MG63 (cell line): ENCODE measurements at regions not wholly inside any gene's neighbourhood (a gene's known extent, or its start where the extent isn't known, plus 50 kb on each side); places are given as distances from the start of the nearest gene placed in this dataset.
"Not testable (repeated sequence)": the region's sequence is repeated elsewhere in the genome, so short reads cannot be mapped to it uniquely, and the experiment has no call there.

Source experiments
- DNase-seq: peaks from one replicate; pipeline ENCODE4 v3.0.0-alpha.2; 2020
- H3K27me3 ChIP-seq: fragments of 250-450 bp; sonication (Bioruptor Pico); 2 replicates; pipeline ENCODE4 v1.5.1; 2020; ENCODE audit warnings: mild to moderate bottlenecking, moderate library complexity
- H3K36me3 ChIP-seq: fragments of 250-450 bp; sonication (Bioruptor Pico); 2 replicates; pipeline ENCODE4 v1.5.1; 2020; ENCODE audit warnings: mild to moderate bottlenecking, moderate library complexity
- H3K4me3 ChIP-seq: fragments of 250-450 bp; sonication (Bioruptor Pico); 2 replicates; pipeline ENCODE4 v1.5.1; 2020; ENCODE audit warnings: mild to moderate bottlenecking, moderate library complexity
- H3K9me3 ChIP-seq: fragments of 250-450 bp; sonication (Bioruptor Pico); 2 replicates; pipeline ENCODE4 v1.5.1; 2020; ENCODE audit warnings: mild to moderate bottlenecking, moderate library complexity

GRCh38 chr9:88596376-88596775 lies 61.4 kb downstream of the NXNL2 start:
- 0 out of 2 replicates have a peak, but pooled peaks cover 2% of the 10 kb centered on the region for H3K9me3 ChIP-seq
- H3K4me3 ChIP-seq: no peak overlapping the region
- no peak for DNase-seq
- no peaks in the 10 kb centered on the region for H3K27me3 ChIP-seq
- H3K36me3 ChIP-seq: no peaks in the 10 kb centered on the region

- Histone ChIP-seq H3K4me3 (no peak overlapping the region), H3K27me3 (no peaks in the 10 kb centered on the region), H3K9me3 (no peaks in the 10 kb centered on the region), H3K36me3 (no peaks in the 10 kb centered on the region)
- no peak for DNase-seq
Measured at GRCh38 chr9:88604836-88605511, 70.0 kb downstream of the NXNL2 start.

GRCh38 chr9:88605512-88606362 lies 70.8 kb downstream of the NXNL2 start:
- DNase-seq: no peak
- Histone ChIP-seq H3K4me3 (no peak overlapping the region), H3K9me3 (no peaks in the 10 kb centered on the region), H3K36me3 (no peaks in the 10 kb centered on the region), H3K27me3 (no peaks in the 10 kb centered on the region)

GRCh38 chr9:88614359-88614758 lies 79.4 kb downstream of the NXNL2 start:
- H3K9me3 ChIP-seq: peaks cover 20% of the 10 kb centered on the region
- no peaks in the 10 kb centered on the region for H3K27me3 ChIP-seq
- no peaks in the 10 kb centered on the region for H3K36me3 ChIP-seq
- no peak for DNase-seq
- no peak overlapping the region for H3K4me3 ChIP-seq

- H3K4me3 ChIP-seq: no peak overlapping the region
- no peaks in the 10 kb centered on the region for H3K27me3 ChIP-seq
- 0 out of 2 replicates have a peak, but pooled peaks cover 3% of the 10 kb centered on the region for H3K9me3 ChIP-seq
- no peaks in the 10 kb centered on the region for H3K36me3 ChIP-seq
- no peak for DNase-seq
Measured at GRCh38 chr9:88623698-88624097, 88.7 kb downstream of the NXNL2 start.

- 0 out of 2 replicates have a peak, but pooled peaks cover 3% of the 10 kb centered on the region for H3K9me3 ChIP-seq
- no peaks in the 10 kb centered on the region for H3K27me3 ChIP-seq
- no peak for DNase-seq
- H3K4me3 ChIP-seq: no peak overlapping the region
- H3K36me3 ChIP-seq: no peaks in the 10 kb centered on the region
Measured at GRCh38 chr9:88628114-88628513, 93.1 kb downstream of the NXNL2 start.

- Histone ChIP-seq H3K4me3 (no peak overlapping the region), H3K36me3 (no peaks in the 10 kb centered on the region), H3K27me3 (no peaks in the 10 kb centered on the region), H3K9me3 (peaks cover 7% of the 10 kb centered on the region)
- peak; percentile 48 for DNase-seq
Measured at GRCh38 chr9:88628811-88629210, 93.8 kb downstream of the NXNL2 start.

GRCh38 chr9:88630574-88630973 lies 95.6 kb downstream of the NXNL2 start:
- not testable (repeated sequence) for DNase-seq, H3K36me3 ChIP-seq, H3K4me3 ChIP-seq, H3K27me3 ChIP-seq, H3K9me3 ChIP-seq

GRCh38 chr9:88635151-88635550 lies 100.2 kb downstream of the NXNL2 start:
- Histone ChIP-seq H3K36me3 (no peaks in the 10 kb centered on the region), H3K4me3 (no peak overlapping the region), H3K27me3 (no peaks in the 10 kb centered on the region), H3K9me3 (peaks cover 22% of the 10 kb centered on the region)
- no peak for DNase-seq

- peak; percentile 60 for DNase-seq
- Histone ChIP-seq H3K36me3 (no peaks in the 10 kb centered on the region), H3K4me3 (no peak overlapping the region), H3K9me3 (peaks cover 20% of the 10 kb centered on the region), H3K27me3 (no peaks in the 10 kb centered on the region)
Measured at GRCh38 chr9:88641456-88642240, 106.7 kb downstream of the NXNL2 start.

- Histone ChIP-seq H3K36me3 (no peaks in the 10 kb centered on the region), H3K4me3 (no peak overlapping the region), H3K9me3 (peaks cover 15% of the 10 kb centered on the region), H3K27me3 (no peaks in the 10 kb centered on the region)
- no peak for DNase-seq
Measured at GRCh38 chr9:88642336-88642735, 107.4 kb downstream of the NXNL2 start.

GRCh38 chr9:88643931-88644330 lies 109.0 kb downstream of the NXNL2 start:
- no peaks in the 10 kb centered on the region for H3K27me3 ChIP-seq
- peaks cover 14% of the 10 kb centered on the region for H3K9me3 ChIP-seq
- DNase-seq: no peak
- no peaks in the 10 kb centered on the region for H3K36me3 ChIP-seq
- no peak overlapping the region for H3K4me3 ChIP-seq

GRCh38 chr9:88645172-88645878 lies 110.3 kb downstream of the NXNL2 start:
- no peaks in the 10 kb centered on the region for H3K36me3 ChIP-seq
- H3K9me3 ChIP-seq: peaks cover 14% of the 10 kb centered on the region
- no peak overlapping the region for H3K4me3 ChIP-seq
- no peak for DNase-seq
- H3K27me3 ChIP-seq: no peaks in the 10 kb centered on the region

GRCh38 chr9:88645879-88646199 lies 110.9 kb downstream of the NXNL2 start:
- no peaks in the 10 kb centered on the region for H3K27me3 ChIP-seq
- DNase-seq: no peak
- no peak overlapping the region for H3K4me3 ChIP-seq

GRCh38 chr9:88646539-88647300 lies 111.7 kb downstream of the NXNL2 start:
- H3K36me3 ChIP-seq: no peaks in the 10 kb centered on the region
- no peak for DNase-seq
- H3K4me3 ChIP-seq: no peak overlapping the region

More at GRCh38 chr9:88645879-88646199, 110.9 kb downstream of the NXNL2 start:
- Histone ChIP-seq H3K9me3 (peaks cover 14% of the 10 kb centered on the region), H3K36me3 (no peaks in the 10 kb centered on the region)

More at GRCh38 chr9:88646539-88647300, 111.7 kb downstream of the NXNL2 start:
- Histone ChIP-seq H3K27me3 (no peaks in the 10 kb centered on the region), H3K9me3 (peaks cover 14% of the 10 kb centered on the region)
